PC-9 (cell line): ENCODE measurements at regions not wholly inside any gene's neighbourhood (a gene's known extent, or its start where the extent isn't known, plus 50 kb on each side); places are given as distances from the start of the nearest gene placed in this dataset.

Source experiments
- BruUV-seq: library from RNA; stranded (reverse); fragments of 400-500 nt; replicated peaks from 2 replicates; lab custom pipeline; 2021; lab: Mats Ljungman, UMichigan
- CTCF ChIA-PET: fragments of 300-600 bp; sonication (Branson Sonifier 250); formaldehyde crosslinking; loops from one replicate; lab custom pipeline; 2022; ENCODE audit warnings: antibody characterized with exemption; lab: Charles Lee
- POLR2A ChIA-PET: fragments of 300-600 bp; sonication (Branson Sonifier 250); formaldehyde crosslinking; loops from one replicate; lab custom pipeline; 2022; ENCODE audit warnings: antibody characterized with exemption; ENCODE audit not compliant: unreplicated experiment; lab: Charles Lee
- DNase-seq, 2 experiments: peaks; one replicate each; pipeline versions ENCODE4 v3.0.0 to v3.0.0-alpha.2; 2015 to 2022; ENCODE audit warnings: mixed read lengths in 1 of 2
- H2AFZ ChIP-seq: fragments of 200-600 bp; sonication (generic); 2 replicates; pipeline ENCODE4 v1.8.1; 2017; ENCODE audit warnings: antibody characterized with exemption
- H3F3A ChIP-seq: fragments of 200-600 bp; sonication (generic); 2 replicates; pipeline ENCODE4 v1.8.1; 2017; ENCODE audit warnings: antibody characterized with exemption, mild to moderate bottlenecking, low read depth; ENCODE audit not compliant: insufficient read depth
- H3K27ac ChIP-seq: fragments of 200-600 bp; sonication (generic); 2 replicates; pipeline ENCODE4 v1.6.1; 2016; ENCODE audit warnings: mixed run types
- H3K27me3 ChIP-seq: fragments of 200-600 bp; sonication (generic); 2 replicates; pipeline ENCODE4 v1.6.1; 2016; ENCODE audit warnings: low read depth, mixed run types; ENCODE audit not compliant: insufficient read depth
- H3K36me3 ChIP-seq: fragments of 200-600 bp; sonication (generic); 2 replicates; pipeline ENCODE4 v1.6.1; 2016; ENCODE audit warnings: low read depth, mixed run types
- H3K4me1 ChIP-seq: fragments of 200-600 bp; sonication (generic); replicated peaks from 2 replicates; pipeline ENCODE4 v1.6.1; 2016; ENCODE audit warnings: mixed run types; ENCODE audit not compliant: insufficient read depth
- H3K4me2 ChIP-seq: fragments of 200-600 bp; sonication (generic); 2 replicates; pipeline ENCODE4 v1.6.1; 2017; ENCODE audit warnings: mixed run types
- H3K4me3 ChIP-seq: fragments of 200-600 bp; sonication (generic); 2 replicates; pipeline ENCODE4 v1.6.1; 2016; ENCODE audit warnings: mixed run types
- H3K79me2 ChIP-seq: fragments of 200-600 bp; sonication (generic); 2 replicates; pipeline ENCODE4 v1.6.1; 2017; ENCODE audit warnings: low read depth, mixed run types
- H3K9me2 ChIP-seq: fragments of 200-600 bp; sonication (generic); 2 replicates; pipeline ENCODE4 v1.8.1; 2017; ENCODE audit warnings: mild to moderate bottlenecking; ENCODE audit not compliant: insufficient read depth
- H3K9me3 ChIP-seq: fragments of 200-600 bp; sonication (generic); 2 replicates; pipeline ENCODE4 v1.8.1; 2016; ENCODE audit warnings: low read depth; ENCODE audit not compliant: insufficient read depth
- H4K20me1 ChIP-seq: fragments of 200-600 bp; sonication (generic); 2 replicates; pipeline ENCODE4 v1.8.1; 2017; ENCODE audit not compliant: insufficient read depth
- EZH2 ChIP-seq: fragments of 200-600 bp; sonication (generic); IDR thresholded peaks from 2 replicates; pipeline ENCODE4 v1.8.0; 2017; ENCODE audit warnings: antibody characterized with exemption, low read depth
- intact Hi-C: fragments of 100-400 bp; cut with micrococcal nuclease; formaldehyde crosslinking; loops from one replicate; pipeline ENCODE4 v1.10.0; 2022; ENCODE audit not compliant: unreplicated experiment
- TF ChIP-seq, protein P1 (sequence below): fragments of 200-600 bp; sonication (generic); conservative IDR thresholded peaks from 2 replicates; pipeline ENCODE4 v1.6.1; 2017; ENCODE audit warnings: mixed run types, antibody characterized with exemption, mild to moderate bottlenecking, moderate library complexity

DNA sequence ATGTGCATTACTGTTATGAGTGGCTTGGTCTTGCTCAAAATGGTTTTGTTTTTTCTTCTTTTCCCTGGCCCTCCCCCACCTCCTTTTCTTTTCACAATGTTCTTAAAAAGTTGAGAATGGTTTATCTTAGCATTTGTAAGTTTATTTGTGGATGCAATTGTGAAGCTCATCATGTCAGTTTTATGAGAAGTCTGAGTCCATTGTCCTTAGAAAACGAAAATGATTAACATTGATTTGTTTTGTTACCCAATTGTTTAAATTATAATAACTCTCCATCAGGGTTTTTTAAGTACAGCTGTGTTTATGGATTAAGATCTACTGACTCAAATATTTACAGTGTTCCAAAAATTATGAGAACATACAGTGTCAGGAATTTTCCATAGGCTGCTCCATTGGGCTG, 511.3 kb upstream of the PAPPA start:
- CTCF ChIA-PET = no interaction called here
- Histone ChIP-seq H3K79me2 (no peaks in the 10 kb centered on the region), H3K9me2 (no peaks in the 10 kb centered on the region), H3K9me3 (no peaks in the 10 kb centered on the region), H3K27ac (no peak overlapping the region), H3K4me2 (no peak overlapping the region), H3K36me3 (no peaks in the 10 kb centered on the region), H3F3A (no peaks in the 10 kb centered on the region), H4K20me1 (no peaks in the 10 kb centered on the region), H3K4me1 (peaks cover 11% of the 10 kb centered on the region; the same call in 1 of the 2 replicates), H3K27me3 (no peaks in the 10 kb centered on the region), H3K4me3 (no peak overlapping the region), H2AFZ (no peak overlapping the region)
- DNase-seq = no peak
- no peak for TF ChIP-seq EZH2
- TF ChIP-seq, protein P1, sequence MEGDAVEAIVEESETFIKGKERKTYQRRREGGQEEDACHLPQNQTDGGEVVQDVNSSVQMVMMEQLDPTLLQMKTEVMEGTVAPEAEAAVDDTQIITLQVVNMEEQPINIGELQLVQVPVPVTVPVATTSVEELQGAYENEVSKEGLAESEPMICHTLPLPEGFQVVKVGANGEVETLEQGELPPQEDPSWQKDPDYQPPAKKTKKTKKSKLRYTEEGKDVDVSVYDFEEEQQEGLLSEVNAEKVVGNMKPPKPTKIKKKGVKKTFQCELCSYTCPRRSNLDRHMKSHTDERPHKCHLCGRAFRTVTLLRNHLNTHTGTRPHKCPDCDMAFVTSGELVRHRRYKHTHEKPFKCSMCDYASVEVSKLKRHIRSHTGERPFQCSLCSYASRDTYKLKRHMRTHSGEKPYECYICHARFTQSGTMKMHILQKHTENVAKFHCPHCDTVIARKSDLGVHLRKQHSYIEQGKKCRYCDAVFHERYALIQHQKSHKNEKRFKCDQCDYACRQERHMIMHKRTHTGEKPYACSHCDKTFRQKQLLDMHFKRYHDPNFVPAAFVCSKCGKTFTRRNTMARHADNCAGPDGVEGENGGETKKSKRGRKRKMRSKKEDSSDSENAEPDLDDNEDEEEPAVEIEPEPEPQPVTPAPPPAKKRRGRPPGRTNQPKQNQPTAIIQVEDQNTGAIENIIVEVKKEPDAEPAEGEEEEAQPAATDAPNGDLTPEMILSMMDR = no peak
- BruUV-seq = no TSS peak
- POLR2A ChIA-PET = interaction anchor here (0.7 kb wide), 1 partner anchor 27 kb away, joined by 3 read pairs; no protein-coding TSS in a partner anchor
- intact Hi-C loops = no loop called here

GRCh38 chr9:115643948-115644727, 509.5 kb upstream of the PAPPA start:
- intact Hi-C loops = no loop called here
- H3K4me2 ChIP-seq = no peak overlapping the region
- H3K36me3 ChIP-seq = no peaks in the 10 kb centered on the region
- H3K27me3 ChIP-seq = no peaks in the 10 kb centered on the region
- H3K9me2 ChIP-seq = no peaks in the 10 kb centered on the region
- H4K20me1 ChIP-seq = no peaks in the 10 kb centered on the region
- H3K4me1 ChIP-seq = peaks cover 11% of the 10 kb centered on the region; the same call in 1 of the 2 replicates
- BruUV-seq = no TSS peak
- no peak overlapping the region for H2AFZ ChIP-seq
- no peak for DNase-seq
- no peak overlapping the region for H3K27ac ChIP-seq
- CTCF ChIA-PET = interaction anchor here (0.6 kb wide), 1 partner anchor 347 kb away, joined by 3 read pairs; no protein-coding TSS in a partner anchor
- H3F3A ChIP-seq = no peaks in the 10 kb centered on the region
- no peaks in the 10 kb centered on the region for H3K79me2 ChIP-seq
- no peak overlapping the region for H3K4me3 ChIP-seq
- POLR2A ChIA-PET = no interaction called here
- H3K9me3 ChIP-seq = no peaks in the 10 kb centered on the region
- no peak for TF ChIP-seq EZH2
- TF ChIP-seq, protein P1 = no peak

DNA sequence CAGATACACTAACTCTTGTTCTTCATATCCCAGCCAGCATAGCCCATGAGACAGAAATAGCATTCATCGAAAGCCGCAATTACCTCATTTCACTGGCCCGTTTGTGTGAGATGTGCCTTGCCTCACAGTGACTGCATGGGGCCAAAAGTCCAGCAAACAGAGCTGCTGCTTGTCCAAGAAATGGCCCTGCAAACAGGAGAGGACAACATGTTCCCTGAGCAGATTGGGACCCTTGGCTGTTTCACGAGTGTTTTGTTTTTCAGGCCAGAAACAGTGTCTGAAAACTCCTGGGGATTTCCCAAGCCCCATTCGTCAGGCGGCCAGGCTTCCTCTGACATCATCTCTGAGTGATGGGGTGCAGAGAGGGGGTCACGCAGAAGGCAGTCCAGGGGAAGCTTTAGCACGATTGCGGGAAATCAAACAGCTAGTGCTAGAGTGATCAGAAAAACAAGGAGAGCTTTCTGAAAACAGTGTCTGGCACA, 503.6 kb upstream of the PAPPA start:
- no peak overlapping the region for H3K4me2 ChIP-seq
- H3F3A ChIP-seq = no peaks in the 10 kb centered on the region
- no peaks in the 10 kb centered on the region for H3K4me1 ChIP-seq
- no peaks in the 10 kb centered on the region for H3K36me3 ChIP-seq
- CTCF ChIA-PET = no interaction called here
- no peak overlapping the region for H2AFZ ChIP-seq
- no peak overlapping the region for H3K4me3 ChIP-seq
- TF ChIP-seq, protein P1 = no peak
- TF ChIP-seq EZH2 = no peak
- POLR2A ChIA-PET = no interaction called here
- H3K27ac ChIP-seq = no peak overlapping the region
- H3K9me3 ChIP-seq = no peaks in the 10 kb centered on the region; the same call in 1 of the 2 replicates
- no peaks in the 10 kb centered on the region for H3K9me2 ChIP-seq
- H4K20me1 ChIP-seq = no peaks in the 10 kb centered on the region
- intact Hi-C loops = no loop called here
- H3K27me3 ChIP-seq = no peaks in the 10 kb centered on the region
- BruUV-seq = no TSS peak
- no peak for DNase-seq
- no peaks in the 10 kb centered on the region for H3K79me2 ChIP-seq
